WERI-Rb-1 (cell line): ENCODE measurements at regions not wholly inside any gene's neighbourhood (a gene's known extent, or its start where the extent isn't known, plus 50 kb on each side); places are given as distances from the start of the nearest gene placed in this dataset.

Source experiments
- DNase-seq: peaks from one replicate; pipeline ENCODE4 v3.0.0-alpha.2; 2020
- H3K27ac ChIP-seq: fragments of 250-450 bp; sonication (Bioruptor Pico); 2 replicates; pipeline ENCODE4 v1.5.1; 2020; ENCODE audit warnings: mild to moderate bottlenecking, moderate library complexity
- H3K27me3 ChIP-seq: fragments of 250-450 bp; sonication (Bioruptor Pico); 2 replicates; pipeline ENCODE4 v1.5.1; 2021; ENCODE audit warnings: mild to moderate bottlenecking, low read depth, moderate library complexity; ENCODE audit not compliant: insufficient read depth, severe bottlenecking
- H3K36me3 ChIP-seq: fragments of 250-450 bp; sonication (Bioruptor Pico); 2 replicates; pipeline ENCODE4 v1.5.1; 2020; ENCODE audit warnings: mild to moderate bottlenecking, moderate library complexity
- H3K4me3 ChIP-seq: 2 replicates; pipeline ENCODE4 v1.5.1; 2011; ENCODE audit warnings: low read depth, mild to moderate bottlenecking, control low read depth, low read length
- H3K9me3 ChIP-seq: fragments of 250-450 bp; sonication (Bioruptor Pico); 2 replicates; pipeline ENCODE4 v1.5.1; 2021; ENCODE audit warnings: mild to moderate bottlenecking, moderate library complexity; ENCODE audit not compliant: severe bottlenecking
- TF ChIP-seq, protein P1 (sequence below): IDR thresholded peaks from 2 replicates; pipeline ENCODE4 v1.5.1; 2011; ENCODE audit warnings: low read depth, mild to moderate bottlenecking, control low read depth, inconsistent platforms, low read length

DNA sequence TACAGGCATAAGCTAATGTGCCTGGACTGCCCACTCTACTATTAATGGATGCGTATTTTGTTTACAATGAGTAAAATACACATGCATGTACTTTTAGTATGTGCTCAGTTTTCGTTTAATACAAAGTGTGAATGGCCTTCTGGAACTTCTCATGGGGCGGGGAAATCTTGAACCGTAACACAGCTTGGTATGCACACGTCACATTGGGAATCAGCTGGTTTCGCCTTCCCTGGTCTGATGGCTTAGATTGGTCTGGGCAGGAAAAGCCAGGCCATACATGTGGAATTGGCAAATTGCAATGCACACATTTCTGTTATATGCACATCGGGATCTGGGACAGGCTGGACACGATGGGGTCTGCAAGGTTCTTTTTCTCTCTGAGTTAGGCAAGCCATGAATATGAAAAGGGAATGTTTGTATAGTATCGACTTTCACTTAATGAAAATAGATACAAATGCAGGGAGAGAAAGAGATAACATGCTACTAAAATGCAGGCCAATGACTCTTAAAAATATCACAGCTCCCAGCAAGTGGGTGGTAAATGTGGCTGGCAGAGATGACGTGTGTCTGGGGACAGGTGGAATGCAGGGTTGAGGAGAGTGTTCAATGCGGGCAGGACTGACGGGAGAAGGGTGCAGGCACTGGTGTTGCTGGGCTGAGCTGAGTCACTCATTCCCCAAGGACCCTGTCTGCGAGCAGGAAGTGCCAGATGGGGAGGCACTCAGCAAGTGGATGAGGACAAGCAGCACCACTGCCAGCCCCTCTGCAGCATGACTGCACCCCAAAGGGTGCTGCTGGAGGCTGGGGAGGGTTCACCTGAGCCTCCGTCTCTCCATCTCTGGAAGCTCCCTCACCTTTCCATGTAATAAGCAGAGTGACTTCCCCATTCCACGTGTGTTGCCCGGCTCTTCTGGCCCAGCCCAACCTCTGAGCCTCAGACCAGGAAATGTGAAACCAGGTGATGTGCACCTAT, 204.0 kb upstream of the GPR12 start:
- Histone ChIP-seq H3K9me3 (no peaks in the 10 kb centered on the region), H3K27me3 (no peaks in the 10 kb centered on the region), H3K36me3 (no peaks in the 10 kb centered on the region), H3K27ac (no peak overlapping the region), H3K4me3 (no peak overlapping the region)
- TF ChIP-seq, protein P1, sequence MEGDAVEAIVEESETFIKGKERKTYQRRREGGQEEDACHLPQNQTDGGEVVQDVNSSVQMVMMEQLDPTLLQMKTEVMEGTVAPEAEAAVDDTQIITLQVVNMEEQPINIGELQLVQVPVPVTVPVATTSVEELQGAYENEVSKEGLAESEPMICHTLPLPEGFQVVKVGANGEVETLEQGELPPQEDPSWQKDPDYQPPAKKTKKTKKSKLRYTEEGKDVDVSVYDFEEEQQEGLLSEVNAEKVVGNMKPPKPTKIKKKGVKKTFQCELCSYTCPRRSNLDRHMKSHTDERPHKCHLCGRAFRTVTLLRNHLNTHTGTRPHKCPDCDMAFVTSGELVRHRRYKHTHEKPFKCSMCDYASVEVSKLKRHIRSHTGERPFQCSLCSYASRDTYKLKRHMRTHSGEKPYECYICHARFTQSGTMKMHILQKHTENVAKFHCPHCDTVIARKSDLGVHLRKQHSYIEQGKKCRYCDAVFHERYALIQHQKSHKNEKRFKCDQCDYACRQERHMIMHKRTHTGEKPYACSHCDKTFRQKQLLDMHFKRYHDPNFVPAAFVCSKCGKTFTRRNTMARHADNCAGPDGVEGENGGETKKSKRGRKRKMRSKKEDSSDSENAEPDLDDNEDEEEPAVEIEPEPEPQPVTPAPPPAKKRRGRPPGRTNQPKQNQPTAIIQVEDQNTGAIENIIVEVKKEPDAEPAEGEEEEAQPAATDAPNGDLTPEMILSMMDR = no peak
- DNase-seq = no peak

DNA sequence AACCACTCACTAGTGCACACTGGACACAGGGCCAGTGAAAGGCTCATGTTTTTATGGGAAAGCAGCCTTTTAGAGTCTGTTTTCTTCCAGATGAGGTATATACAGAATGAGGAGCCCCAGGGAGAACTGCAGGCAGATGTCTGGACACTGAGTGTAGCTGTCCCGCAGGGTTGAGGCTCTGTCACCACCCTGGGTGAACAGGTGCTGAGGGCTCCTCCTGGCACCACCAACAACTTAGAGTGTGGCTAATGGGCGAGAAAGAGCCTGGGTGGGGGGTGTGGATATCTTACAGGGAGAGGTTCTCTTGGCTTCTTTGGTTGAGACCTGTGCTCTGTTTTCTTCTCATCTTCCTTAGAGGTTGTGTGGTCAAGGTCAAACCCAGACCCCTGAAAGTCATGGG, 202.1 kb upstream of the GPR12 start:
- H3K9me3 ChIP-seq = no peaks in the 10 kb centered on the region
- no peak overlapping the region for H3K4me3 ChIP-seq
- no peaks in the 10 kb centered on the region for H3K36me3 ChIP-seq
- H3K27me3 ChIP-seq = no peaks in the 10 kb centered on the region
- H3K27ac ChIP-seq = no peak overlapping the region
- TF ChIP-seq, protein P1 = no peak
- DNase-seq = no peak

DNA sequence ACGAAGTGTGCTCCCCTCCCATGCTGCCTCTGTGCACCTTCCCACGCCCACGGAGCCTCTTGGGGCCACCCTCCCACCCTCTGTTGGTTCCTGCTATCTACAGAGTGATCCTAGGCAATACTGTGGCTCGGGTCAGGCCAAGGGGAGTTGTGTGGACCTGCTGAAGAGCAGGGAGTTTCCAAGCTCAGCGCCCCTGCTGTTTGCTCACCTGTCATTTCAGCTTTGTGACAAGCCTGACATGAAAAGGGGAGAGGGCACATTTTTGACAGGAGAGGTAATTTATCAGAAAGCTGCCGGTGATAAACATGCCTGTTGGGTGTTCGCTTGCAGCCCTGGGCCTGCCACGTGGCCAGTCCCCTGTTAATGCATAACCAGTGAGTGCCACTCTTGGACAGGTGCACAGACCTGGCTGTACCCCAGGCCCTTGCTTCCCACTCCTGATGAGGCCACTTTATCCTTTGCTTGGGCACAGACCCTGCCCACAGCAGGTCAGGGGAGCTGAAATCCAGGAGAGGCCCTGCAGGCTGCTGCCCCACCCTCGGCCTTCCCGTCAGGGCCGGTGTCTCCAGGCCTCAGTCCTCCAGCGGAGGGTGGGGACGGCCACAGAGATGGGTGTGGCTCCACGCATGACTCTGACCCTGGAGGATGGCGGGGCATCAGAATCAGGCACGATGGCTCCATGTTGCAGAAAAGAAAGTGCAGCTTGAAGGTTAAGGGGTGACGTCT, 201.5 kb upstream of the GPR12 start:
- H3K36me3 ChIP-seq = no peaks in the 10 kb centered on the region
- H3K9me3 ChIP-seq = no peaks in the 10 kb centered on the region
- no peak overlapping the region for H3K4me3 ChIP-seq
- H3K27ac ChIP-seq = no peak overlapping the region
- TF ChIP-seq, protein P1 = no peak
- DNase-seq = no peak
- H3K27me3 ChIP-seq = no peaks in the 10 kb centered on the region

DNA sequence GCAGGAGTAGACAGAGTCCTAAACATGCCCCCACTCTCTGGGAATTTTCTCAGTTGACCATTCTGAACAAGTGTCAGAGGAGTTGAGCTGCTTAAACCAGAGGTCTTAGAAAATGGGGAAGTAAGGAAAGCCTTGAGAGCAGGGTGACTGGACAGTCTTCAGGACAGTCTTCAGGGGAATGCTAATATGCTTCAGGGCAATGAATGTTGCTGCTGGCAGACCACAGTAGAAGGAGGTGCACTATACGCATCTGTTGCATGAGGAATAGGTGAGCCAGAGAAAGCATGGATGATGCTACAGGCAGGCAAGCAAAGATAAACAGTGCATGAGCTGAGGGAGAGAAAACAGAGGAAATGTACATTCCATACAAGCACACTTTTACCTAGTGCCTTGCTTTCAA, 196.6 kb upstream of the GPR12 start:
- TF ChIP-seq, protein P1 = no peak
- Histone ChIP-seq H3K27ac (no peak overlapping the region), H3K4me3 (no peak overlapping the region), H3K36me3 (no peaks in the 10 kb centered on the region), H3K27me3 (no peaks in the 10 kb centered on the region), H3K9me3 (no peaks in the 10 kb centered on the region)
- DNase-seq = no peak

DNA sequence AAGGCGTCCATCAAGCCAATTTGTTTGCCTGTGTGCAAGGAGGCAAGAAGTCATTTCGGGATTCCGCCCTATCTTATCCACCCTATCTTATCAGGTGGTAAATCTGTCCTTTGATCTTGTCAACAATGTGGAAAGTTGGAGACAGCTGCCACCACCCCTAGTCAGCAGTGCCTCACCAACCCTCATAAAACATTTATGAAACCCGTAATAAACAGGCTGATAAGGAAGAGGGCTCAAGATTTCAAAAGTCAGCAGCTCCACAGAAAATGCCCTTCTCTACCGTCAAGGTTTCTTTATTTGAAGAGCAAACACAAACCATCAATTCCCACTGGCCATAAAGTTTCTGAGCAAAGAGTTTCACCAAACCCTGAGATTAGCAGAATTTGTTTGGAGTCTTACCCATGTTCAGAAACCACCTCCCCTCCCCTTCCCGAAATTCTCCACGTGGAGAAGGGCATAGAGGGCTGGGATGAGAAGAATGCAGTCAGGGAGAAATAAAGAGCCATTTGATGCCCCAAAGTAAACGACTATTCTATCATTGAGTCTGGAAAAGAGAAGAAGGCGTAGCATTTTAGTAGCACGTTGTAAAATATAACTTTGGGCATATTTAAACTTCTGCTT, 196.0 kb upstream of the GPR12 start:
- no peak overlapping the region for H3K27ac ChIP-seq
- H3K27me3 ChIP-seq = no peaks in the 10 kb centered on the region
- TF ChIP-seq, protein P1 = no peak
- no peak for DNase-seq
- H3K9me3 ChIP-seq = no peaks in the 10 kb centered on the region
- no peak overlapping the region for H3K4me3 ChIP-seq
- H3K36me3 ChIP-seq = no peaks in the 10 kb centered on the region
